Karpas-422 (cell line): ENCODE measurements at regions not wholly inside any gene's neighbourhood (a gene's known extent, or its start where the extent isn't known, plus 50 kb on each side); places are given as distances from the start of the nearest gene placed in this dataset.
"Not testable (repeated sequence)": the region's sequence is repeated elsewhere in the genome, so short reads cannot be mapped to it uniquely, and the experiment has no call there.

Experiments used
- DNase-seq: peaks from one replicate; pipeline ENCODE4 v3.0.0-alpha.2; 2015
- H2AFZ ChIP-seq: fragments of 200-600 bp; sonication (generic); 2 replicates; pipeline ENCODE4 v1.6.1; 2014; ENCODE audit warnings: antibody characterized with exemption, low read length, mixed read lengths
- H3K27ac ChIP-seq: fragments of 200-600 bp; sonication (generic); 2 replicates; pipeline ENCODE4 v1.5.1; 2014; ENCODE audit warnings: mild to moderate bottlenecking, low read length, moderate library complexity
- H3K27me3 ChIP-seq: fragments of 200-600 bp; sonication (generic); 2 replicates; pipeline ENCODE4 v1.6.1; 2014; ENCODE audit warnings: low read length, mixed read lengths
- H3K36me3 ChIP-seq: fragments of 200-600 bp; sonication (generic); 2 replicates; pipeline ENCODE4 v1.6.1; 2014; ENCODE audit warnings: low read length, mixed read lengths; ENCODE audit not compliant: insufficient read depth
- H3K4me1 ChIP-seq: fragments of 200-600 bp; sonication (generic); 2 replicates; pipeline ENCODE4 v1.6.1; 2014; ENCODE audit warnings: mild to moderate bottlenecking, low read length, mixed read lengths
- H3K4me2 ChIP-seq: fragments of 200-600 bp; sonication (generic); 2 replicates; pipeline ENCODE4 v1.6.1; 2014; ENCODE audit warnings: low read length, low read depth, mild to moderate bottlenecking; ENCODE audit not compliant: poor library complexity, severe bottlenecking
- H3K4me3 ChIP-seq: fragments of 200-600 bp; sonication (generic); 2 replicates; pipeline ENCODE4 v1.5.1; 2014; ENCODE audit warnings: mild to moderate bottlenecking, antibody characterized with exemption, low read length, mixed read lengths
- H3K79me2 ChIP-seq: fragments of 200-600 bp; sonication (generic); 2 replicates; pipeline ENCODE4 v1.6.1; 2014; ENCODE audit warnings: mild to moderate bottlenecking, low read length, mixed read lengths
- H3K9ac ChIP-seq: fragments of 200-600 bp; sonication (generic); 2 replicates; pipeline ENCODE4 v1.6.0; 2014; ENCODE audit warnings: low read length
- H3K9me2 ChIP-seq: fragments of 200-600 bp; sonication (generic), shearing (Covaris generic); replicated peaks from 2 replicates; pipeline ENCODE4 v1.6.0; 2014; ENCODE audit warnings: mild to moderate bottlenecking, low read length, moderate library complexity; ENCODE audit not compliant: insufficient read depth
- H3K9me3 ChIP-seq: fragments of 300-700, 200-600 bp; sonication (generic); 2 replicates; pipeline ENCODE4 v1.6.1; 2014; ENCODE audit warnings: low read length, mixed read lengths
- H4K20me1 ChIP-seq: fragments of 200-600 bp; sonication (generic); 2 replicates; pipeline ENCODE4 v1.6.1; 2014; ENCODE audit warnings: mild to moderate bottlenecking, antibody characterized with exemption, low read length, low read depth; ENCODE audit not compliant: insufficient read depth

GRCh38 chr7:53458636-53459035 is 423.2 kb downstream of the POM121L12 start:
- DNase-seq = no peak
- peaks cover 28% of the 10 kb centered on the region for H3K9me3 ChIP-seq
- H3K4me3 ChIP-seq = no peak overlapping the region
- no peak overlapping the region for H3K27ac ChIP-seq
- H3K4me2 ChIP-seq = no peak overlapping the region
- no peaks in the 10 kb centered on the region for H3K79me2 ChIP-seq
- H3K9ac ChIP-seq = no peak overlapping the region
- no peaks in the 10 kb centered on the region for H3K4me1 ChIP-seq
- H2AFZ ChIP-seq = no peak overlapping the region
- H4K20me1 ChIP-seq = no peaks in the 10 kb centered on the region
- H3K9me2 ChIP-seq = no peaks in the 10 kb centered on the region
- no peaks in the 10 kb centered on the region for H3K36me3 ChIP-seq
- H3K27me3 ChIP-seq = no peaks in the 10 kb centered on the region

DNA sequence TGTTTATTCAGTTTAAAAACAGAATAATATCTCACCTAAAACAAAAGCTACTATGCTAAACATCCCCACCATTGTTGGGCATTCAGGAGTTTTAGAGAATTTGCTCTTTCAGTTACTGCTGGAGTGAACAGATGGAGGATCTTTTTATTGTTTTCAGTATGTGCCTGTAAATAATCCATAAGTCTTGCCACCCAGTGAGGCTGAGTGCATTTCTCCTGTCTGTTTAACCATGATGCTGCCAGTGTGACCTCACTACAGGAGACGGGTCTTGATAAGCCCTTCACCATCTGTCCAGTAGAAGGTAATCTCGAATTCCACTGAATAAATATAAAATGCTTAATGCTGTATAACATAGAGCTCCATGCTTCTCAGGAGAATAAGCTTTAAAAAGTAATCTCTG is 430.9 kb downstream of the POM121L12 start:
- H3K4me1 ChIP-seq = no peaks in the 10 kb centered on the region

GRCh38 chr7:53470336-53470970 is 435.0 kb downstream of the POM121L12 start:
- H3K27ac ChIP-seq = no peak overlapping the region
- H3K9me3 ChIP-seq = peaks cover 30% of the 10 kb centered on the region
- H3K4me1 ChIP-seq = no peaks in the 10 kb centered on the region
- no peak overlapping the region for H3K4me3 ChIP-seq
- H3K27me3 ChIP-seq = no peaks in the 10 kb centered on the region
- no peaks in the 10 kb centered on the region for H4K20me1 ChIP-seq
- no peak overlapping the region for H3K9ac ChIP-seq
- H2AFZ ChIP-seq = no peak overlapping the region
- H3K79me2 ChIP-seq = no peaks in the 10 kb centered on the region
- H3K4me2 ChIP-seq = no peak overlapping the region
- no peak for DNase-seq
- no peaks in the 10 kb centered on the region for H3K9me2 ChIP-seq
- H3K36me3 ChIP-seq = no peaks in the 10 kb centered on the region

More for the DNA sequence above, 430.9 kb downstream of the POM121L12 start:
- Histone ChIP-seq H3K9me2 (no peaks in the 10 kb centered on the region), H3K79me2 (no peaks in the 10 kb centered on the region), H3K27me3 (no peaks in the 10 kb centered on the region), H3K9ac (no peak overlapping the region), H3K9me3 (peaks cover 19% of the 10 kb centered on the region), H4K20me1 (no peaks in the 10 kb centered on the region), H3K27ac (no peak overlapping the region), H2AFZ (no peak overlapping the region), H3K4me2 (no peak overlapping the region), H3K4me3 (no peak overlapping the region), H3K36me3 (no peaks in the 10 kb centered on the region)
- no peak for DNase-seq

GRCh38 chr7:53473371-53473770 is 437.9 kb downstream of the POM121L12 start:
- H3K9me3 ChIP-seq = peaks cover 36% of the 10 kb centered on the region
- H2AFZ ChIP-seq = no peak overlapping the region
- H3K9ac ChIP-seq = no peak overlapping the region
- no peaks in the 10 kb centered on the region for H4K20me1 ChIP-seq
- H3K4me1 ChIP-seq = no peaks in the 10 kb centered on the region
- no peaks in the 10 kb centered on the region for H3K27me3 ChIP-seq
- no peaks in the 10 kb centered on the region for H3K9me2 ChIP-seq
- DNase-seq = no peak
- no peak overlapping the region for H3K4me2 ChIP-seq
- H3K4me3 ChIP-seq = no peak overlapping the region
- H3K27ac ChIP-seq = no peak overlapping the region
- H3K36me3 ChIP-seq = no peaks in the 10 kb centered on the region
- H3K79me2 ChIP-seq = no peaks in the 10 kb centered on the region

- Histone ChIP-seq H3K79me2 (no peaks in the 10 kb centered on the region), H3K36me3 (no peaks in the 10 kb centered on the region), H3K4me1 (no peaks in the 10 kb centered on the region), H3K27ac (no peak overlapping the region), H3K27me3 (no peaks in the 10 kb centered on the region), H3K4me3 (no peak overlapping the region), H3K9me2 (no peaks in the 10 kb centered on the region), H3K4me2 (no peak overlapping the region), H3K9me3 (peaks cover 32% of the 10 kb centered on the region), H2AFZ (no peak overlapping the region), H3K9ac (no peak overlapping the region), H4K20me1 (no peaks in the 10 kb centered on the region)
- no peak for DNase-seq
Measured at GRCh38 chr7:53475776-53476175, 440.3 kb downstream of the POM121L12 start.

- Histone ChIP-seq H3K79me2 (no peaks in the 10 kb centered on the region), H3K4me1 (no peaks in the 10 kb centered on the region), H3K9me2 (no peaks in the 10 kb centered on the region), H3K36me3 (no peaks in the 10 kb centered on the region), H2AFZ (no peak overlapping the region), H3K4me2 (no peak overlapping the region), H3K27ac (no peak overlapping the region), H3K9ac (no peak overlapping the region), H3K4me3 (no peak overlapping the region), H3K9me3 (peaks cover 32% of the 10 kb centered on the region), H4K20me1 (no peaks in the 10 kb centered on the region), H3K27me3 (no peaks in the 10 kb centered on the region)
- DNase-seq = no peak
Measured at GRCh38 chr7:53476566-53476965, 441.1 kb downstream of the POM121L12 start.

- peaks cover 15% of the 10 kb centered on the region for H3K9me3 ChIP-seq
- no peaks in the 10 kb centered on the region for H3K79me2 ChIP-seq
- H3K4me2 ChIP-seq = no peak overlapping the region
- no peak overlapping the region for H2AFZ ChIP-seq
- no peaks in the 10 kb centered on the region for H3K4me1 ChIP-seq
- H3K9ac ChIP-seq = no peak overlapping the region
- no peak overlapping the region for H3K27ac ChIP-seq
- H4K20me1 ChIP-seq = no peaks in the 10 kb centered on the region
- no peak for DNase-seq
- no peaks in the 10 kb centered on the region for H3K27me3 ChIP-seq
- H3K9me2 ChIP-seq = no peaks in the 10 kb centered on the region
- H3K4me3 ChIP-seq = no peak overlapping the region
- no peaks in the 10 kb centered on the region for H3K36me3 ChIP-seq
Measured at GRCh38 chr7:53485354-53485753, 449.9 kb downstream of the POM121L12 start.

- DNase-seq = no peak
- Histone ChIP-seq H3K4me1 (no peaks in the 10 kb centered on the region), H3K36me3 (no peaks in the 10 kb centered on the region), H3K9ac (no peak overlapping the region), H4K20me1 (no peaks in the 10 kb centered on the region), H3K4me3 (no peak overlapping the region), H3K27me3 (no peaks in the 10 kb centered on the region), H3K9me3 (peaks cover 25% of the 10 kb centered on the region), H2AFZ (no peak overlapping the region), H3K9me2 (no peaks in the 10 kb centered on the region), H3K79me2 (no peaks in the 10 kb centered on the region), H3K27ac (no peak overlapping the region), H3K4me2 (no peak overlapping the region)
Measured at GRCh38 chr7:53491051-53491450, 455.6 kb downstream of the POM121L12 start.

DNA sequence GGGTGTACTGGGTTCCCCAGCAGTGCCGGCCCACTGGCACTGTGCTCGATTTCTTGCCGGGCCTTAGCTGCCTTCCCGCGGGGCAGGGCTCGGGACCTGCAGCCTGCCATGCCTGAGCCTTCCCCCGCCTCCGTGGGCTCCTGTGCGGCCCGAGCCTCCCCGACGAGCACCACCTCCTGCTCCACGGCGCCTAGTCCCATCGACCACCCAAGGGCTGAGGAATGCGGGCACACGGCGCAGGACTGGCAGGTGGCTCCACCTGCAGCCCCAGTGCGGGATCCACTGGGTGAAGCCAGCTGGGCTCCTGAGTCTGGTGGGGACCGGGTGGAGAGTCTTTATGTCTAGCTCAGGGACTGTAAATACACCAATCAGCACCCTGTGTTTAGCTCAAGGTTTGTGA is 459.7 kb downstream of the POM121L12 start:
- not testable (repeated sequence) for H3K27me3 ChIP-seq, H3K4me2 ChIP-seq, H3K36me3 ChIP-seq, H4K20me1 ChIP-seq, H3K4me3 ChIP-seq, H3K79me2 ChIP-seq, H3K4me1 ChIP-seq, H3K9me2 ChIP-seq, DNase-seq, H3K9ac ChIP-seq, H3K27ac ChIP-seq, H2AFZ ChIP-seq
- H3K9me3 ChIP-seq = peaks cover 16% of the 10 kb centered on the region
